GM21390 (cell line): ENCODE measurements at regions not wholly inside any gene's neighbourhood (a gene's known extent, or its start where the extent isn't known, plus 50 kb on each side); places are given as distances from the start of the nearest gene placed in this dataset.

Source experiments
- ATAC-seq: cut with Tn5 transposase; IDR thresholded peaks from one replicate; pipeline ENCODE4 v1.9.1; 2021; ENCODE audit not compliant: unreplicated experiment

DNA sequence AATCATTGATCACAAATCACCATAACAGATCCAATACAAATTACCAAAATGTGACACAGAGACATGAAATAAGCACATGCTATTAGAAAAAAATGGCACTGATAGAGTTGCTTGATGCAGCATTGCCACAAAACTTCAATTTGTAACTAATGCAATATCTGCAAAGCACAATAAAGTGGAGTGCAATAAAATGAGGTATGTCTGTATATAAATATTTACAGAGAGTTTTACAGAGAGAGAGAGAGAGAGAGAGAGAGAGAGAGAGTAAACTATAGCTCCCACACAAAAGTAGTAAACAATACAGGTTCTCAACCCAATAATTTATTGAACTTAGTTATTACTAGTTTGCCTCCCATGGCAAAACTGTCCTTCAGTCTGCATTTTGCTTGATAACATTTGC is 1807.0 kb downstream of the SUCLG1 start:
- ATAC-seq, result no peak

DNA sequence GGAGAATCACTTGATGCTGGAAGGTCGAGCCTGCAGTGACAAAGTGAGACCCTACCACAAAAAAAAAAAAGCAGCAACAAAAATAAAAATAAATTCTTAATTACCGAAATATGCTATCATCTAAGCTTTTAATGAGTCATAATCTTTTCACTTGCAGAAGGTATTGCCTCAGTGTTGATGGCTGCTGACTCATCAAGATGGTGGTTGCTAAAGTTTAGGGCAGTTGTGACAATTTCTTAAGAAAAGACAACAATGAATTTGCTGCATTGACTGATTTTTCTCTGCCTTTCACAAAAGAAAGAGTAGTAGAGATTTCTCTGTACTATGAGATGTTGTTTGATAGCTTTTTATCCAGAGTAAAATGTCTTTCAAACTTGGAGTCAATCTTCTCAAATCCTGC is 1809.0 kb downstream of the SUCLG1 start:
- ATAC-seq, result no peak

DNA sequence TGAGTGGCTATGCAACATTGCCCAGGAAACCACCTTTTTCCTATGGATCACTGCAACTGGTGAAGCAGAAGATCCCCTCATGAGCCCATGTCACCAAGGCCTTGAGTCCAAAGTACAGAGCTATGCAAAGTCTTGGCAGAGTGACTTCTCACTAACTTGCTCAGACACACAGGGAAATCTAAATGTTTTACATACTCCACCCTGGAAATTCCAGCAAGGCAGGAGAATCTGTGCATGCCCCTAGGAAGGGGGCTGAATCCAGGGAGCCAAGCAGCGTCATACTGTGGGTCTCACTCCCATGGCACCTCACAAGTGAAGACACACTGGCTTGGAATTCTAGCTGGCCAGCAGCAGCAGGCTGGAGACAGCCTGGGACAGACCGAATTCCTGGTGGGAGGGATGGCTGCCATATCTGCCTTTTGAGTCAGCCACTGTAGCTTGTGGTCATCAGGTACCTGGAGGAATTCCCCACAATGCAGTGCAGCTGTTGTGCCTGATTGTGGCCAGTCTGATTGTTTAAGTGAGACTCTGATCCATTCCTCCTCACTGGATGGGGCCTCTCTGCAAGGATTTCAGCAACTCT is 1817.4 kb downstream of the SUCLG1 start:
- no peak for ATAC-seq

- ATAC-seq, result no peak
These were observed 1822.6 kb downstream of the SUCLG1 start for GRCh38 chr2:82636402-82637020.

DNA sequence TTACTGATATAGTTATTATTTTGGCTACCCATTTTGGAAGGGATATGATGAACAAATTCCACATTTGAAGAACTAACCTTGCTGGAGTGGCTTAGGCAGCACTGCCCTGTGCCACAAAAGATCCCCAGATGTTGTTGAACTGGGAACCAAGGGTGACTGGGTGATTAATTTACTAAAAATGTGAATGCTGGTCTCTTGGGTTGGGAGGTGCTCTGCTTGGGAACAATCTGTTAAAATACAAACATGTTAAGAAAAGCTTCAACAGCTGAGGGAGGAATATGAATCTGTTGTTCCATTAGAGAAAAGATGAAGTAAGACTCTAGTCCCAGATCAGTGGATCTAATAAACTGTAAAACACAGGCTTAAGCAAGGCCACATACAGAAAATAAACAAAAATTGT is 1860.1 kb downstream of the SUCLG1 start:
- no peak for ATAC-seq

GRCh38 chr2:82596581-82596980 is 1862.5 kb downstream of the SUCLG1 start:
- no peak for ATAC-seq

- ATAC-seq, result no peak
These were observed 1867.4 kb downstream of the SUCLG1 start for GRCh38 chr2:82591718-82592117.

DNA sequence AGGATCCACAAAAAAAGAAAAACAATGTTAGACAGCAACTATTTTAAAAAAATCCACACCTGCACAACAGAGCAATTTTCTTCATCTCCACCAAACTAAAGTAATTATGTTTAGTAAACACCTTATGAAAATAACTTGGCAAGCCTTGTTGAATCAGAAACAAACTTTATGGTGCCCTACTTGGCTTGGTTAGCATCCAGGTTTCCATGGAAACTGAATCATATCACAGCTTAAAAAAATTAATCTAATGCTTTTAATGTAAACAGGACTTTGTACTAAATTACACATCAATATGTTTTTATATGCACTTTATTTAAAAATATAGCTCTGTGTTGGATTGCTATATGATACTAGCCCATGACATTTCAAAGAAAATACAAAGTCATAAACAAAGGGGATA is 1882.4 kb downstream of the SUCLG1 start:
- ATAC-seq, result no peak

GRCh38 chr2:82539280-82539621 is 1919.8 kb downstream of the SUCLG1 start:
- no peak for ATAC-seq

DNA sequence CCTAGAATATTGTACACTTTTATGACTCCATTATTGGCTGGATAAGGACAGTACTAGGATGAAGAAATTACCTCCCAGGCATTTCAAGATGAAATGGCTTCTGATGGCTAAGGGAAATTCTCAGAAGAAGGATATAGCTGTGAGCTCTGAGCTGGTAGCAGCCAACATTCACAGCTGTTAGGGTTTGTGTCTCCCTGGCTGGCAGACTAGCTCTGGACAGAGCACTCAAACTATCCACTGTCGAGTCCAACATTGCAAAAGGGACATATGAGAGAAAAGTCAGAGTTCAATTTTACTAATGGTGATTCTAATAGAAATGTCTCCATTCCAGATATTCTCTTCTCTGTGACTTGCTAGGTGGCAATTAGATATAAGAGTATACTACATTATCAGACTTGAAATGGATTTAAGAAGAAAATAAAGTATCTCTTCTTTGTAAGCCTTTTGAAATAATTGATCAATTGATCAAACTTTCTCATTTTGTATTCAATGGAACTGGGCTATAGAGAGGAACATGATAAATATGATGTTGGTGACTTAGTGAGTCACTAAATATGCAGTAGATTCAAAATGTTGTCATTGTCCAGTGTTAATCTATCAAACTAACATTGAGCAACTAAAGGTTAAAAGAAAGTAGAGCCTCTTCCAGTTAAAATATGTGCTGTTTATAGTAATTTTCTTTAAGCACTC is 1920.3 kb downstream of the SUCLG1 start:
- no peak for ATAC-seq

DNA sequence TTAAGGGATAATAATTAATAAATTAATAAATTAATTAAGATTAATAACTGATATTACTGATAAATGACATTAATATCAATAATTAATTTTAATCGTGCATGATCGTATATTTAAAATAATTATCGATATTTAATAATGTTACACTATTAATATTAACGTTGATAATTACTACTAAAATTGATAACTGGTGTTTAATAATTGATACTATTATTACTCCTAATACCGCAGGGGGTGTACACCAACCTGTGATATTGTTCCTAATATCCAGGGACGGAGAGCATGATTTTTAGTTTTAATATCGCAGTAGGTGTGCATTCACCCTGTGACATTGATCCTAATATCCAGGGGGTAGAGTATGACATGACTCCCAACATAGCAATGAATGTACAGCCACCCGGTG is 1930.8 kb downstream of the SUCLG1 start:
- ATAC-seq, result no peak

DNA sequence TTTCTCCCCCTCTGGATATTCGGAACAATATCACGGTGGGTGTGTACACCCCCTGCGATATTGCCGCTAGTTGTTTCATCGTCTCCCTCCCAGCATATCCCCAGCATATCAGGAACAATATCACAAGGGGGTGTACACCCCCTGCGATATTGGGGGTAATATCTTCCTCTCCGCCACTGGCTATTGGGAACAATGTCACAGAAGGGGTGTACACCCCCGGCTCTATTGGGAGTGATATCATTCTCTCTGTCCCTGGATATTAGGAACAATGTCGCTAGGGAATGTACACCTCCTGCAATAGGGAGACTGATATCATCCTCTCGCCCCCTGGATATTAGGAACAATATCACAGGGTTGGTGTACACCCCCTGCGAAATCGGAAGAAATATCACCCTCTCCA is 1932.0 kb downstream of the SUCLG1 start:
- no peak for ATAC-seq

GRCh38 chr2:82526277-82526676 is 1932.8 kb downstream of the SUCLG1 start:
- no peak for ATAC-seq

DNA sequence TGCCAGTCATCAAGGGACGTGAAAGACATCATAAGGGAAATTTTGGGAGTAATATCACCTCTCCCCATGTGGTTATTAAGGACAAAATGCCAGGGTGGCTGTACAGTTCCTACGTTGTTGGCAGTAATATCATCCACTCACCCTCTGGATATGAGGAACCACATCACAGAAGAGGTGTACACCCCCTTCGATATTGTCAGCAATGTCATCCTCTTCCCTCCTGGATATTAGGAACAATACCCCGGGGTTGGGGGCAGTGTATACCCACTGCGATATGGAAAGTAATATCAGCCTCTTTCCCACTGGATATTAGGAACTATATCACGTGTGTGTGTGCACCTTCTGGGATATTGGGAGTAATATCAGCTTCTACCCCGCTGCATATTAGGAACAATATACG is 1933.3 kb downstream of the SUCLG1 start:
- ATAC-seq, result no peak

DNA sequence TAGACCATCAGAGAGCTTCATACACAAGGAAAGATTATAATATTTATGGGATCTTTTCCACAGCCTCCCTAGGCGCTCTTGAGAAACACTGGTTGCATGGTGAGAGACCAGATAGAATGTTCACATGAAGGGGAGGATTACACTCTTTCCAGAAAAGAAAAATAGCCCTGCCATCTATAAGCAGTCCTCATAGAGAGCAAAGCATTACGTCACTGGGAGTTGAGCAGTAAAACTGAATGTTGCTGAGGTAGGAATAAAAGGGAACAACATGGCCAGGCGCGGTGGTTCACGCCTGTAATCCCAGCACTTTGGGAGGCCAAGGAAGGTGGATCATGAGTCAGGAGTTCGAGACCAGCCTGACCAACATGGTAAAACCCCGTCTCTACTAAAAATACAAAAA is 1934.3 kb downstream of the SUCLG1 start:
- no peak for ATAC-seq

GRCh38 chr2:82511894-82512293 is 1947.2 kb downstream of the SUCLG1 start:
- no peak for ATAC-seq

GRCh38 chr2:82508702-82509101 is 1950.4 kb downstream of the SUCLG1 start:
- ATAC-seq, result no peak

DNA sequence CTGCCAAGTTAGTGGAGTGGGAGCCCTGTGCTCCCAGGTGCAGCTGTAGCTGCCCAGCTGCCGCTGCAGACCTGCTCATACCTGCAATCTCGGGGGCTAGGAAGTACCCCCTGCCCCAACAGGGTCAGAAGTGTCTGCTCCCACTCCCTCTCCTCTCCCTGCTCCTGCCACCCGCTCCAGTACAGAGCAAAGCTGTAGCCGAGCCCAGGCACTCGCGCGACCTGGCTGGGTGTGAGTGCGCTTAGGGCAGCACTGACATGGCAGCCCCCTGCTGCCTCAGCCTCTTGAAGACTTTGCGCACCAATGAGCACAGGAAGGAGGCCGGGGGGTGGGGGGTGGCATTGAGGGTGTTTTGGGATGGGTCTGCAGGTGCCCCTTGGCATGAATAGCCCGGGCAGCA is 1951.4 kb downstream of the SUCLG1 start:
- ATAC-seq, result no peak

DNA sequence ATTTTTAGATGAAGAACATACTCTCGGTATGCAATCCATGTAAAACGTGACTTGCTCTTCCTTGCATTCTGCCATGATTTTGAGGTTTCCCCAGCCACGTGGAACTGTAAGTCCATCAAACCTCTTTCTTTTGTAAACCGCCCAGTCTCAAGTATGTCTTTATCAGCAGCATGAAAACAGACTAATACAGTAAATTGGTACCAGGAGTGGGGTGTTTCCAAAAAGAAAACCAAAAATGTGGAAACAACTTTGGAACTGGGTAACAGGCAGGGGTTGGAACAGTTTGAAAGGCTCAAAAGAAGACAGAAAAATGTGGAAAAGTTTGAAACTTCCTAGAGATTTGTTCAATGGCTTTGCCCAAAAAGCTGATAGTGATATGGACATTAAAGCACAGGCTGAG is 1957.9 kb downstream of the SUCLG1 start:
- ATAC-seq, result no peak

DNA sequence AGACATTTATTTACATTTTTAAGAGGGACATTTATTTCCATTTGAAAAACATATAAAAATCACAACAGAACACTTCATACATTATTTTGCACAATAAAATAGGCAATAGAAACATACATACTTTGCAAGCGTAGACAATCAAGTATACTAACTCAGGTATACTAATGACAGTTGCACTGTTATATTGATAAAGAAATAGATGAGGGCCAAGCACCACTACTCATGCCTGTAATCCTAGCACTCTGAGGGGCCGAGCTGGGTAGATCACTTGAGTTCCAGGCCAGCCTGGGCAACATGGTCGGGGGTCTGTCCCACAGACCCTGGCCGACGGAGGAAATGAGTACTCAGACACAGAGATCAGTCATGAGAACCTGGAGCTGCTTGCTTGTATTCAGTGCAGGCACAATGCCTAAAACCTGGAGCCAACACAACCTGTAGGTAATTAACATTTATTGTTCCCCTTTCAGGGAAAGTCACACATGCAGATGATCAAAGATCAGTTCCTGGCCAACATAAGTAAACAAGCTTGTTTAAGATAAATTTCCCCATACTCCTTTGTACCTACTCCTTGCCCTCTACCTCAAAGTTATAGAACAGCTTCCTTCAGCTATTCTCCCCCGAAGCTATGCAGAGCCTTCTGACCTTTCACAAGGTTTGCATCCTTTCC is 1960.2 kb downstream of the SUCLG1 start:
- no peak for ATAC-seq

GRCh38 chr2:82494739-82495138 is 1964.3 kb downstream of the SUCLG1 start:
- no peak for ATAC-seq

GRCh38 chr2:82491591-82491990 is 1967.5 kb downstream of the SUCLG1 start:
- no peak for ATAC-seq
